ENCODE measurements at regions not wholly inside any gene's neighbourhood (a gene's known extent, or its start where the extent isn't known, plus 50 kb on each side); places are given as distances from the start of the nearest gene placed in this dataset.
"Not testable (repeated sequence)": the region's sequence is repeated elsewhere in the genome, so short reads cannot be mapped to it uniquely, and the experiment has no call there.

GRCh38 chrX:85703233-85703632 is 323.8 kb upstream of the POF1B start:
- not testable (repeated sequence) for TF ChIP-seq CTCF (IDR thresholded peaks at IDR 0.05; ENCODE audit: poor library complexity, severe bottlenecking); POLR2AphosphoS5 (IDR thresholded peaks at IDR 0.05); EZH2 (IDR thresholded peaks at IDR 0.05; ENCODE audit: borderline replicate concordance, insufficient read depth, low read length, poor library complexity, severe bottlenecking); EP300 (conservative IDR thresholded peaks at IDR 0.05; ENCODE audit: poor library complexity, severe bottlenecking); RAD21 (conservative IDR thresholded peaks at IDR 0.05); REST (IDR thresholded peaks at IDR 0.05; ENCODE audit: borderline replicate concordance); TAF1 (IDR thresholded peaks at IDR 0.05; ENCODE audit: low read depth); MXI1 (conservative IDR thresholded peaks at IDR 0.05; ENCODE audit: poor library complexity, severe bottlenecking); SMC3 (conservative IDR thresholded peaks at IDR 0.05; ENCODE audit: poor library complexity)
